ENCODE measurements at regions not wholly inside any gene's neighbourhood (a gene's known extent, or its start where the extent isn't known, plus 50 kb on each side); places are given as distances from the start of the nearest gene placed in this dataset.

- TF ChIP-seq SP1 (IDR thresholded peaks at IDR 0.05; ENCODE audit: low read depth) (no peak), SRF (IDR thresholded peaks at IDR 0.05; ENCODE audit: low read depth) (no peak), CTCF (IDR thresholded peaks at IDR 0.05 in 2 of 3, conservative IDR thresholded peaks at IDR 0.05 in 1 of 3; ENCODE audit: borderline replicate concordance in 1 of 3, insufficient read depth in 1 of 3, low read depth in 2 of 3, low read length in 2 of 3) (no peak)
Measured at GRCh38 chr15:70351941-70352774, 254.4 kb upstream of the TLE3 start.
